IMR-90 (cell line): ENCODE measurements at regions not wholly inside any gene's neighbourhood (a gene's known extent, or its start where the extent isn't known, plus 50 kb on each side); places are given as distances from the start of the nearest gene placed in this dataset.

Experiments
- ATAC-seq: fragments of 200-7000 bp; cut with Tn5 transposase; 2 replicates; pipeline ENCODE4 v1.9.1; 2020; ENCODE audit warnings: low read depth, mild to moderate bottlenecking, moderate library complexity
- BruUV-seq: library from RNA; stranded (reverse); fragments of 400-500 nt; replicated peaks from 2 replicates; lab custom pipeline; 2021; lab: Mats Ljungman, UMichigan
- CTCF ChIA-PET: fragments of 300-600 bp; formaldehyde crosslinking; extraction: SDS; loops from one replicate; lab custom pipeline; 2021; ENCODE audit warnings: antibody characterized with exemption; lab: Yijun Ruan, JAX
- POLR2A ChIA-PET: fragments of 300-600 bp; sonication (Branson Sonifier 250); formaldehyde crosslinking; loops from one replicate; lab custom pipeline; 2022; ENCODE audit warnings: antibody characterized with exemption; ENCODE audit not compliant: unreplicated experiment; lab: Charles Lee
- DNase-seq: peaks from one replicate; pipeline ENCODE4 v3.0.0; 2013
- H2AFZ ChIP-seq: replicated peaks from 2 replicates; pipeline ENCODE3; 2013; ENCODE audit warnings: low read length, mild to moderate bottlenecking; ENCODE audit not compliant: poor library complexity
- H2AK5ac ChIP-seq: 2 replicates; pipeline ENCODE4 v1.6.1; 2013; ENCODE audit warnings: low read depth, low read length, inconsistent platforms
- H2AK9ac ChIP-seq: replicated peaks from 2 replicates; pipeline ENCODE3; 2013; ENCODE audit warnings: mild to moderate bottlenecking, low read depth, low read length, moderate library complexity; ENCODE audit not compliant: poor library complexity
- H2BK120ac ChIP-seq: 2 replicates; pipeline ENCODE4 v1.6.1; 2013; ENCODE audit warnings: low read depth, low read length, inconsistent platforms
- H2BK15ac ChIP-seq: 3 replicates; pipeline ENCODE4 v1.6.1; 2013; ENCODE audit warnings: low read depth, low read length, inconsistent platforms
- H2BK20ac ChIP-seq: 2 replicates; pipeline ENCODE4 v1.6.1; 2013; ENCODE audit warnings: low read depth, mild to moderate bottlenecking, inconsistent platforms, low read length, moderate library complexity
- H2BK5ac ChIP-seq: 2 replicates; pipeline ENCODE4 v1.6.1; 2013; ENCODE audit warnings: mild to moderate bottlenecking, low read depth, low read length, inconsistent platforms; ENCODE audit not compliant: poor library complexity, severe bottlenecking
- H3K14ac ChIP-seq: replicated peaks from 2 replicates; pipeline ENCODE4 v1.6.1; 2013; ENCODE audit warnings: low read depth, low read length, inconsistent platforms
- H3K18ac ChIP-seq: 2 replicates; pipeline ENCODE4 v1.6.1; 2013; ENCODE audit warnings: low read depth, low read length, control low read depth
- H3K23ac ChIP-seq: 2 replicates; pipeline ENCODE4 v1.6.1; 2013; ENCODE audit warnings: low read depth, low read length, inconsistent platforms
- H3K27ac ChIP-seq: 2 replicates; pipeline ENCODE4 v1.5.1; 2013; ENCODE audit warnings: mild to moderate bottlenecking, control low read depth, low read length; ENCODE audit not compliant: insufficient read depth
- H3K27me3 ChIP-seq: 2 replicates; pipeline ENCODE4 v1.6.1; 2013; ENCODE audit warnings: low read length; ENCODE audit not compliant: control insufficient read depth, insufficient read depth
- H3K36me3 ChIP-seq: 2 replicates; pipeline ENCODE4 v1.6.1; 2013; ENCODE audit warnings: low read length, mixed read lengths; ENCODE audit not compliant: control insufficient read depth, insufficient read depth
- H3K4ac ChIP-seq: 2 replicates; pipeline ENCODE4 v1.6.1; 2013; ENCODE audit warnings: low read depth, low read length, inconsistent platforms
- H3K4me1 ChIP-seq: 2 replicates; pipeline ENCODE4 v1.6.1; 2013; ENCODE audit warnings: low read length, mixed read lengths; ENCODE audit not compliant: control insufficient read depth, insufficient read depth
- H3K4me2 ChIP-seq: 2 replicates; pipeline ENCODE4 v1.6.1; 2013; ENCODE audit warnings: low read depth, mild to moderate bottlenecking, control low read depth, low read length, moderate library complexity
- H3K4me3 ChIP-seq: 2 replicates; pipeline ENCODE4 v1.5.1; 2013; ENCODE audit warnings: low read depth, mild to moderate bottlenecking, control low read depth, low read length, moderate library complexity; ENCODE audit not compliant: insufficient read depth
- H3K56ac ChIP-seq: 2 replicates; pipeline ENCODE4 v1.6.1; 2013; ENCODE audit warnings: low read length, inconsistent platforms; ENCODE audit not compliant: insufficient read depth; ENCODE audit errors: extremely low read depth
- H3K79me1 ChIP-seq, 2 experiments: 2 replicates each; pipeline ENCODE4 v1.6.1; 2013; ENCODE audit warnings: low read length in 2 of 2, inconsistent platforms in 1 of 2, low read depth in 1 of 2
- H3K9ac ChIP-seq: 2 replicates; pipeline ENCODE4 v1.6.1; 2013; ENCODE audit warnings: low read depth, low read length, control low read depth
- H3K9me1 ChIP-seq: 2 replicates; pipeline ENCODE4 v1.6.1; 2013; ENCODE audit warnings: low read length, inconsistent platforms; ENCODE audit not compliant: insufficient read depth
- H3K9me3 ChIP-seq: 2 replicates; pipeline ENCODE4 v1.6.1; 2013; ENCODE audit warnings: low read length; ENCODE audit not compliant: control insufficient read depth, insufficient read depth
- H4K20me1 ChIP-seq: 2 replicates; pipeline ENCODE4 v1.6.1; 2013; ENCODE audit warnings: low read length, inconsistent platforms; ENCODE audit not compliant: insufficient read depth
- H4K5ac ChIP-seq: 2 replicates; pipeline ENCODE4 v1.6.1; 2013; ENCODE audit warnings: mild to moderate bottlenecking, low read depth, low read length, control low read depth
- H4K8ac ChIP-seq, 2 experiments: 2 replicates each; pipeline ENCODE4 v1.6.1; 2013; ENCODE audit warnings: low read depth in 2 of 2, low read length in 2 of 2, control low read depth in 1 of 2, inconsistent platforms in 1 of 2
- H4K91ac ChIP-seq: 2 replicates; pipeline ENCODE4 v1.6.1; 2013; ENCODE audit warnings: low read depth, low read length, inconsistent platforms; ENCODE audit not compliant: insufficient read depth
- BHLHE40 ChIP-seq: fragments of 150-350 bp; IDR thresholded peaks from 2 replicates; pipeline ENCODE4 v1.6.1; 2016; ENCODE audit warnings: mild to moderate bottlenecking, low read depth, low read length
- CEBPB ChIP-seq: IDR thresholded peaks from 2 replicates; pipeline ENCODE4 v1.6.1; 2012; ENCODE audit warnings: low read depth, low read length, improper control_type of control experiment
- MXI1 ChIP-seq: IDR thresholded peaks from 2 replicates; pipeline ENCODE4 v1.6.1; 2012; ENCODE audit warnings: low read depth, mild to moderate bottlenecking, low read length, moderate library complexity, borderline replicate concordance
- POLR2A ChIP-seq: IDR thresholded peaks from 2 replicates; pipeline ENCODE4 v1.6.1; 2012; ENCODE audit warnings: mild to moderate bottlenecking, low read depth, low read length
- RAD21 ChIP-seq: IDR thresholded peaks from 2 replicates; pipeline ENCODE4 v1.6.1; 2012; ENCODE audit warnings: low read length, improper control_type of control experiment
- RCOR1 ChIP-seq: IDR thresholded peaks from 2 replicates; pipeline ENCODE4 v1.6.1; 2012; ENCODE audit warnings: mild to moderate bottlenecking, low read length, improper control_type of control experiment; ENCODE audit not compliant: insufficient replicate concordance
- RFX5 ChIP-seq: IDR thresholded peaks from 2 replicates; pipeline ENCODE4 v1.8.0; 2012; ENCODE audit warnings: low read depth, mild to moderate bottlenecking, low read length, moderate library complexity
- SMC3 ChIP-seq: fragments of 150-350 bp; IDR thresholded peaks from 2 replicates; pipeline ENCODE4 v1.6.1; 2016; ENCODE audit warnings: low read depth, mild to moderate bottlenecking, antibody characterized with exemption, low read length, moderate library complexity
- WGBS, 2 experiments: methylation state at CpG; one replicate each; pipeline versions ENCODE4 v1.1.5 to v1.1.7; 2013; ENCODE audit warnings: missing lambda C conversion rate in 2 of 2; ENCODE audit not compliant: insufficient read length in 1 of 2; ENCODE audit errors: extremely low coverage in 2 of 2; 5-methylcytosine and 5-hydroxymethylcytosine counted together
- dilution Hi-C: fragments of 300-500 bp; cut with HindIII; formaldehyde crosslinking; loops from one replicate; pipeline ENCODE4 v1.14.3; 2018; ENCODE audit warnings: low sequenced_read_pairs; ENCODE audit not compliant: unreplicated experiment
- in situ Hi-C: fragments of 300-500 bp; cut with MboI; formaldehyde crosslinking; loops from 3 replicates; pipeline ENCODE4 v1.14.3; 2019; ENCODE audit warnings: low sequenced_read_pairs, inconsistent platforms, mixed read lengths
- intact Hi-C: fragments of 100-400 bp; cut with micrococcal nuclease; formaldehyde crosslinking; loops from 2 replicates; pipeline ENCODE4 v1.10.0; 2022
- TF ChIP-seq, protein P1 (sequence below): fragments of 150-350 bp; IDR thresholded peaks from 2 replicates; pipeline ENCODE4 v1.6.1; 2017; ENCODE audit warnings: mild to moderate bottlenecking, antibody characterized with exemption, low read length, low read depth
- TF ChIP-seq, protein P2 (sequence below): conservative IDR thresholded peaks from 2 replicates; pipeline ENCODE4 v1.5.1; 2012; ENCODE audit warnings: mild to moderate bottlenecking, low read depth, low read length, improper control_type of control experiment

GRCh38 chr21:33126569-33126968 is 56.6 kb downstream of the OLIG1 start:
- intact Hi-C loops (loop anchor here (2.0 kb wide), 1 partner anchor 294 kb away; no protein-coding TSS in a partner anchor), in situ Hi-C loops (loop anchor here (10.0 kb wide), 1 partner anchor 292 kb away; no protein-coding TSS in a partner anchor)

More at GRCh38 chr21:33126569-33126968, 56.6 kb downstream of the OLIG1 start:
- Histone ChIP-seq H2AFZ (no peak overlapping the region), H3K36me3 (no peaks in the 10 kb centered on the region), H4K20me1 (no peaks in the 10 kb centered on the region), H3K79me1 (no peaks in the 10 kb centered on the region), H4K91ac (no peak overlapping the region), H4K8ac (no peak overlapping the region), H2BK15ac (no peak overlapping the region), H3K4me2 (no peak overlapping the region), H3K27ac (no peak overlapping the region), H3K14ac (no peak overlapping the region), H2AK9ac (no peak overlapping the region), H3K9me3 (no peaks in the 10 kb centered on the region), H3K4me1 (no peaks in the 10 kb centered on the region), H2BK5ac (no peak overlapping the region), H2BK120ac (no peak overlapping the region), H2BK20ac (no peak overlapping the region), H3K56ac (no peak overlapping the region), H3K18ac (no peak overlapping the region), H3K27me3 (peaks cover 39% of the 10 kb centered on the region), H3K9me1 (no peaks in the 10 kb centered on the region), H3K23ac (no peak overlapping the region), H3K4ac (no peak overlapping the region), H3K9ac (no peak overlapping the region), H3K4me3 (no peak overlapping the region), H2AK5ac (no peak overlapping the region), H4K5ac (no peak overlapping the region)
- ChIA-PET POLR2A (no interaction called here), CTCF (interaction anchor here (0.7 to 1.7 kb wide), 7 partner anchors 71 to 294 kb away, joined by 3 to 20 read pairs (median 5); no protein-coding TSS in a partner anchor)
- no peak for TF ChIP-seq RAD21
- TF ChIP-seq, protein P1, sequence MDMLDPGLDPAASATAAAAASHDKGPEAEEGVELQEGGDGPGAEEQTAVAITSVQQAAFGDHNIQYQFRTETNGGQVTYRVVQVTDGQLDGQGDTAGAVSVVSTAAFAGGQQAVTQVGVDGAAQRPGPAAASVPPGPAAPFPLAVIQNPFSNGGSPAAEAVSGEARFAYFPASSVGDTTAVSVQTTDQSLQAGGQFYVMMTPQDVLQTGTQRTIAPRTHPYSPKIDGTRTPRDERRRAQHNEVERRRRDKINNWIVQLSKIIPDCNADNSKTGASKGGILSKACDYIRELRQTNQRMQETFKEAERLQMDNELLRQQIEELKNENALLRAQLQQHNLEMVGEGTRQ = no peak
- TF ChIP-seq MXI1 = no peak
- TF ChIP-seq CEBPB = no peak
- TF ChIP-seq RCOR1 = no peak
- TF ChIP-seq RFX5 = no peak
- TF ChIP-seq BHLHE40 = no peak
- TF ChIP-seq, protein P2, sequence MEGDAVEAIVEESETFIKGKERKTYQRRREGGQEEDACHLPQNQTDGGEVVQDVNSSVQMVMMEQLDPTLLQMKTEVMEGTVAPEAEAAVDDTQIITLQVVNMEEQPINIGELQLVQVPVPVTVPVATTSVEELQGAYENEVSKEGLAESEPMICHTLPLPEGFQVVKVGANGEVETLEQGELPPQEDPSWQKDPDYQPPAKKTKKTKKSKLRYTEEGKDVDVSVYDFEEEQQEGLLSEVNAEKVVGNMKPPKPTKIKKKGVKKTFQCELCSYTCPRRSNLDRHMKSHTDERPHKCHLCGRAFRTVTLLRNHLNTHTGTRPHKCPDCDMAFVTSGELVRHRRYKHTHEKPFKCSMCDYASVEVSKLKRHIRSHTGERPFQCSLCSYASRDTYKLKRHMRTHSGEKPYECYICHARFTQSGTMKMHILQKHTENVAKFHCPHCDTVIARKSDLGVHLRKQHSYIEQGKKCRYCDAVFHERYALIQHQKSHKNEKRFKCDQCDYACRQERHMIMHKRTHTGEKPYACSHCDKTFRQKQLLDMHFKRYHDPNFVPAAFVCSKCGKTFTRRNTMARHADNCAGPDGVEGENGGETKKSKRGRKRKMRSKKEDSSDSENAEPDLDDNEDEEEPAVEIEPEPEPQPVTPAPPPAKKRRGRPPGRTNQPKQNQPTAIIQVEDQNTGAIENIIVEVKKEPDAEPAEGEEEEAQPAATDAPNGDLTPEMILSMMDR = no peak
- TF ChIP-seq POLR2A = no peak
- no peak for TF ChIP-seq SMC3
- 58% methylated on average over 2 of the region's 7 CpGs; no CpG with 5 or more reads in 1 of the 2 experiments for WGBS, 2 experiments
- DNase-seq = no peak
- no peak for ATAC-seq
- no TSS peak for BruUV-seq
- dilution Hi-C loops = no loop called here
